Cardiac muscle cell (in vitro differentiated cells and primary cell): ENCODE measurements at regions not wholly inside any gene's neighbourhood (a gene's known extent, or its start where the extent isn't known, plus 50 kb on each side); places are given as distances from the start of the nearest gene placed in this dataset.
"Not testable (repeated sequence)": the region's sequence is repeated elsewhere in the genome, so short reads cannot be mapped to it uniquely, and the experiment has no call there.

Experiments
- DNase-seq, 2 donors: peaks; one replicate each; pipeline versions ENCODE4 v3.0.0 to v3.0.0-alpha.2; 2010 to 2017; ENCODE audit warnings: low read depth in 1 of 2, low spot score in 1 of 2
- H3K27ac ChIP-seq: fragments of 200-600 bp; sonication (generic); 2 replicates; pipeline ENCODE4 v1.5.1; 2016
- H3K27me3 ChIP-seq: fragments of 200-600 bp; sonication (generic); 2 replicates; pipeline ENCODE4 v1.6.0; 2016; ENCODE audit warnings: control low read depth
- H3K36me3 ChIP-seq: fragments of 200-600 bp; sonication (generic); 2 replicates; pipeline ENCODE4 v1.5.1; 2016; ENCODE audit warnings: control low read depth
- H3K4me1 ChIP-seq: fragments of 200-600 bp; sonication (generic); 2 replicates; pipeline ENCODE4 v1.8.1; 2017; ENCODE audit warnings: low read depth, mild to moderate bottlenecking, mixed run types
- H3K4me3 ChIP-seq: fragments of 200-600 bp; sonication (generic); 2 replicates; pipeline ENCODE4 v1.5.1; 2016; ENCODE audit warnings: mild to moderate bottlenecking
- H3K9me3 ChIP-seq: fragments of 200-600 bp; sonication (generic); 2 replicates; pipeline ENCODE4 v1.5.1; 2017; ENCODE audit warnings: low read depth, mild to moderate bottlenecking, control low read depth
- CTCF ChIP-seq: IDR thresholded peaks from 2 replicates; pipeline ENCODE4 v1.5.1; 2012; ENCODE audit warnings: low read depth, mild to moderate bottlenecking, low read length

- Histone ChIP-seq H3K4me1 (no peaks in the 10 kb centered on the region), H3K4me3 (no peak overlapping the region), H3K27ac (no peak overlapping the region), H3K36me3 (no peaks in the 10 kb centered on the region), H3K27me3 (no peaks in the 10 kb centered on the region), H3K9me3 (no peaks in the 10 kb centered on the region)
- DNase-seq: no peak
- no peak for TF ChIP-seq CTCF
Observed at GRCh38 chrX:853304-853703, 222.7 kb downstream of the SHOX start.

GRCh38 chrX:850471-850916 is 219.9 kb downstream of the SHOX start:
- DNase-seq: no peak
- Histone ChIP-seq H3K4me3 (no peak overlapping the region), H3K27me3 (no peaks in the 10 kb centered on the region), H3K4me1 (no peaks in the 10 kb centered on the region), H3K9me3 (no peaks in the 10 kb centered on the region), H3K36me3 (no peaks in the 10 kb centered on the region), H3K27ac (no peak overlapping the region)
- TF ChIP-seq CTCF: no peak

GRCh38 chrX:848386-848785 is 217.8 kb downstream of the SHOX start:
- TF ChIP-seq CTCF: no peak
- no peak overlapping the region for H3K4me3 ChIP-seq
- no peaks in the 10 kb centered on the region for H3K4me1 ChIP-seq
- H3K27me3 ChIP-seq: no peaks in the 10 kb centered on the region
- no peaks in the 10 kb centered on the region for H3K36me3 ChIP-seq
- no peak overlapping the region for H3K27ac ChIP-seq
- H3K9me3 ChIP-seq: no peaks in the 10 kb centered on the region
- DNase-seq: no peak

GRCh38 chrX:843306-843705 is 212.7 kb downstream of the SHOX start:
- no peaks in the 10 kb centered on the region for H3K36me3 ChIP-seq
- H3K27ac ChIP-seq: no peak overlapping the region
- no peak overlapping the region for H3K4me3 ChIP-seq
- no peak for DNase-seq
- H3K27me3 ChIP-seq: no peaks in the 10 kb centered on the region
- no peak for TF ChIP-seq CTCF
- H3K4me1 ChIP-seq: no peaks in the 10 kb centered on the region
- H3K9me3 ChIP-seq: no peaks in the 10 kb centered on the region

- Histone ChIP-seq H3K36me3 (no peaks in the 10 kb centered on the region), H3K27ac (no peak overlapping the region), H3K9me3 (no peaks in the 10 kb centered on the region), H3K27me3 (no peaks in the 10 kb centered on the region), H3K4me1 (no peaks in the 10 kb centered on the region), H3K4me3 (no peak overlapping the region)
- no peak for TF ChIP-seq CTCF
- no peak for DNase-seq
Observed at GRCh38 chrX:840556-840955, 210.0 kb downstream of the SHOX start.

- H3K9me3 ChIP-seq, DNase-seq, H3K27ac ChIP-seq, H3K4me3 ChIP-seq, H3K27me3 ChIP-seq, H3K36me3 ChIP-seq, H3K4me1 ChIP-seq: not testable (repeated sequence)
Observed at GRCh38 chrX:838666-839065, 208.1 kb downstream of the SHOX start.

GRCh38 chrX:835857-836256 is 205.3 kb downstream of the SHOX start:
- not testable (repeated sequence) for DNase-seq

More at GRCh38 chrX:835857-836256, 205.3 kb downstream of the SHOX start:
- H3K9me3 ChIP-seq, H3K36me3 ChIP-seq, H3K4me3 ChIP-seq, H3K27ac ChIP-seq, H3K4me1 ChIP-seq, H3K27me3 ChIP-seq: not testable (repeated sequence)
